ENCODE measurements at regions not wholly inside any gene's neighbourhood (a gene's known extent, or its start where the extent isn't known, plus 50 kb on each side); places are given as distances from the start of the nearest gene placed in this dataset.

- ChIA-PET CTCF (no interaction called here), POLR2A (ENCODE audit: unreplicated experiment) (no interaction called here)
- H3K36me3 ChIP-seq (ENCODE audit: low read depth), result no peaks in the 10 kb centered on the region
- H3K27me3 ChIP-seq (ENCODE audit: insufficient read depth, low read depth), result no peaks in the 10 kb centered on the region
- H3K79me2 ChIP-seq (ENCODE audit: low read depth), result no peaks in the 10 kb centered on the region
- H3K9me3 ChIP-seq (ENCODE audit: insufficient read depth, low read depth), result no peaks in the 10 kb centered on the region; the same call in 1 of the 2 replicates
- no peak overlapping the region for H3K4me3 ChIP-seq
- H3K4me1 ChIP-seq (replicated peaks; ENCODE audit: insufficient read depth), result no peaks in the 10 kb centered on the region
- intact Hi-C loops (cut with micrococcal nuclease; ENCODE audit: unreplicated experiment), result loop anchor here (10.0 kb wide), 1 partner anchor 775 kb away; no protein-coding TSS in a partner anchor
- no peak for DNase-seq
- no peak overlapping the region for H3K27ac ChIP-seq
- H4K20me1 ChIP-seq (ENCODE audit: insufficient read depth), result no peaks in the 10 kb centered on the region
- H2AFZ ChIP-seq, result no peak overlapping the region
- H3F3A ChIP-seq (ENCODE audit: insufficient read depth, low read depth), result no peaks in the 10 kb centered on the region
- no peaks in the 10 kb centered on the region for H3K9me2 ChIP-seq (ENCODE audit: insufficient read depth)
- no TSS peak for BruUV-seq (replicated peaks)
- H3K4me2 ChIP-seq, result no peak overlapping the region
- TF ChIP-seq CTCF (conservative IDR thresholded peaks at IDR 0.05), result no peak
- no peak for TF ChIP-seq EZH2 (IDR thresholded peaks at IDR 0.05; ENCODE audit: low read depth)
These were observed 61.7 kb upstream of the MDFIC start for GRCh38 chr7:114860206-114860605.

GRCh38 chr7:114862406-114862805 is 59.5 kb upstream of the MDFIC start:
- no peaks in the 10 kb centered on the region for H3K4me1 ChIP-seq (replicated peaks; ENCODE audit: insufficient read depth)
- no peak overlapping the region for H3K4me3 ChIP-seq
- no peak overlapping the region for H3K4me2 ChIP-seq
- POLR2A ChIA-PET (ENCODE audit: unreplicated experiment), result no interaction called here
- no TSS peak for BruUV-seq (replicated peaks)
- CTCF ChIA-PET, result no interaction called here
- DNase-seq, result no peak
- H3F3A ChIP-seq (ENCODE audit: insufficient read depth, low read depth), result no peaks in the 10 kb centered on the region
- H3K9me3 ChIP-seq (ENCODE audit: insufficient read depth, low read depth), result no peaks in the 10 kb centered on the region
- intact Hi-C loops (cut with micrococcal nuclease; ENCODE audit: unreplicated experiment), result loop anchor here (10.0 kb wide), 1 partner anchor 778 kb away; no protein-coding TSS in a partner anchor
- no peaks in the 10 kb centered on the region for H4K20me1 ChIP-seq (ENCODE audit: insufficient read depth)
- H3K27ac ChIP-seq, result no peak overlapping the region
- no peaks in the 10 kb centered on the region for H3K9me2 ChIP-seq (ENCODE audit: insufficient read depth)
- TF ChIP-seq CTCF (conservative IDR thresholded peaks at IDR 0.05) (no peak), EZH2 (IDR thresholded peaks at IDR 0.05; ENCODE audit: low read depth) (no peak)
- H2AFZ ChIP-seq, result no peak overlapping the region
- H3K79me2 ChIP-seq (ENCODE audit: low read depth), result no peaks in the 10 kb centered on the region
- H3K36me3 ChIP-seq (ENCODE audit: low read depth), result no peaks in the 10 kb centered on the region
- no peaks in the 10 kb centered on the region for H3K27me3 ChIP-seq (ENCODE audit: insufficient read depth, low read depth)

- no peaks in the 10 kb centered on the region for H4K20me1 ChIP-seq (ENCODE audit: insufficient read depth)
- no peak for DNase-seq
- H3K4me2 ChIP-seq, result no peak overlapping the region
- no peaks in the 10 kb centered on the region for H3K4me1 ChIP-seq (replicated peaks; ENCODE audit: insufficient read depth)
- no peak overlapping the region for H3K27ac ChIP-seq
- H2AFZ ChIP-seq, result no peak overlapping the region
- POLR2A ChIA-PET (ENCODE audit: unreplicated experiment), result no interaction called here
- no peaks in the 10 kb centered on the region for H3K36me3 ChIP-seq (ENCODE audit: low read depth)
- CTCF ChIA-PET, result no interaction called here
- H3K79me2 ChIP-seq (ENCODE audit: low read depth), result no peaks in the 10 kb centered on the region
- no peaks in the 10 kb centered on the region for H3K9me2 ChIP-seq (ENCODE audit: insufficient read depth)
- H3K27me3 ChIP-seq (ENCODE audit: insufficient read depth, low read depth), result no peaks in the 10 kb centered on the region
- no peaks in the 10 kb centered on the region for H3F3A ChIP-seq (ENCODE audit: insufficient read depth, low read depth)
- no peak overlapping the region for H3K4me3 ChIP-seq
- no peaks in the 10 kb centered on the region for H3K9me3 ChIP-seq (ENCODE audit: insufficient read depth, low read depth)
- intact Hi-C loops (cut with micrococcal nuclease; ENCODE audit: unreplicated experiment), result loop anchor here (10.0 kb wide), 1 partner anchor 779 kb away; no protein-coding TSS in a partner anchor
- no peak for TF ChIP-seq EZH2 (IDR thresholded peaks at IDR 0.05; ENCODE audit: low read depth)
- no peak for TF ChIP-seq CTCF (conservative IDR thresholded peaks at IDR 0.05)
- BruUV-seq (replicated peaks), result no TSS peak
These were observed 57.6 kb upstream of the MDFIC start for GRCh38 chr7:114864278-114864677.

Data from PC-9 (cell line).